ENCODE measurements at regions not wholly inside any gene's neighbourhood (a gene's known extent, or its start where the extent isn't known, plus 50 kb on each side); places are given as distances from the start of the nearest gene placed in this dataset.

- H3K9me3 Mint-ChIP-seq (ENCODE audit: low read depth) = peaks cover 59% of the 10 kb centered on the region
- no peaks in the 10 kb centered on the region for H3K4me1 Mint-ChIP-seq (ENCODE audit: low read depth)
- no peak overlapping the region for H3K4me3 Mint-ChIP-seq (ENCODE audit: low read depth)
- TF ChIP-seq CTCF (IDR thresholded peaks at IDR 0.05; ENCODE audit: unreplicated experiment) = no peak
- no peak overlapping the region for H3K27ac Mint-ChIP-seq
- DNase-seq (ENCODE audit: low spot score, unreplicated experiment) = no peak
- H3K36me3 Mint-ChIP-seq (ENCODE audit: insufficient read depth) = peaks cover 2% of the 10 kb centered on the region
- H3K27me3 Mint-ChIP-seq = no peaks in the 10 kb centered on the region
These were observed 2329.0 kb downstream of the TP53TG3F start for GRCh38 chr16:35788381-35788780.

- Mint-ChIP-seq H3K27ac (no peak overlapping the region), H3K9me3 (ENCODE audit: low read depth) (peaks cover 50% of the 10 kb centered on the region), H3K4me3 (ENCODE audit: low read depth) (no peak overlapping the region), H3K36me3 (ENCODE audit: insufficient read depth) (peaks cover 2% of the 10 kb centered on the region), H3K4me1 (ENCODE audit: low read depth) (no peaks in the 10 kb centered on the region), H3K27me3 (no peaks in the 10 kb centered on the region)
- TF ChIP-seq CTCF (IDR thresholded peaks at IDR 0.05; ENCODE audit: unreplicated experiment) = no peak
- DNase-seq (ENCODE audit: low spot score, unreplicated experiment) = no peak
These were observed 2333.3 kb downstream of the TP53TG3F start for GRCh38 chr16:35792516-35793285.

- Mint-ChIP-seq H3K27me3 (no peaks in the 10 kb centered on the region), H3K9me3 (ENCODE audit: low read depth) (peaks cover 53% of the 10 kb centered on the region), H3K4me1 (ENCODE audit: low read depth) (no peaks in the 10 kb centered on the region), H3K27ac (no peak overlapping the region), H3K36me3 (ENCODE audit: insufficient read depth) (peaks cover 1% of the 10 kb centered on the region), H3K4me3 (ENCODE audit: low read depth) (no peak overlapping the region)
- DNase-seq (ENCODE audit: low spot score, unreplicated experiment) = no peak
- TF ChIP-seq CTCF (IDR thresholded peaks at IDR 0.05; ENCODE audit: unreplicated experiment) = no peak
These were observed 2334.2 kb downstream of the TP53TG3F start for GRCh38 chr16:35793601-35794000.

GRCh38 chr16:35794896-35795295, 2335.5 kb downstream of the TP53TG3F start:
- no peaks in the 10 kb centered on the region for H3K27me3 Mint-ChIP-seq
- no peak overlapping the region for H3K4me3 Mint-ChIP-seq (ENCODE audit: low read depth)
- no peak for TF ChIP-seq CTCF (IDR thresholded peaks at IDR 0.05; ENCODE audit: unreplicated experiment)
- peaks cover 1% of the 10 kb centered on the region for H3K36me3 Mint-ChIP-seq (ENCODE audit: insufficient read depth)
- DNase-seq (ENCODE audit: low spot score, unreplicated experiment) = no peak
- H3K27ac Mint-ChIP-seq = no peak overlapping the region
- H3K4me1 Mint-ChIP-seq (ENCODE audit: low read depth) = no peaks in the 10 kb centered on the region
- peaks cover 55% of the 10 kb centered on the region for H3K9me3 Mint-ChIP-seq (ENCODE audit: low read depth)

GRCh38 chr16:35795361-35796029, 2336.1 kb downstream of the TP53TG3F start:
- no peaks in the 10 kb centered on the region for H3K27me3 Mint-ChIP-seq
- H3K4me3 Mint-ChIP-seq (ENCODE audit: low read depth) = no peak overlapping the region

More at GRCh38 chr16:35795361-35796029, 2336.1 kb downstream of the TP53TG3F start:
- no peak for TF ChIP-seq CTCF (IDR thresholded peaks at IDR 0.05; ENCODE audit: unreplicated experiment)
- DNase-seq (ENCODE audit: low spot score, unreplicated experiment) = no peak
- H3K36me3 Mint-ChIP-seq (ENCODE audit: insufficient read depth) = peaks cover 1% of the 10 kb centered on the region
- H3K27ac Mint-ChIP-seq = no peak overlapping the region
- H3K9me3 Mint-ChIP-seq (ENCODE audit: low read depth) = peaks cover 55% of the 10 kb centered on the region
- H3K4me1 Mint-ChIP-seq (ENCODE audit: low read depth) = no peaks in the 10 kb centered on the region

All from progenitor cell of endocrine pancreas (in vitro differentiated cells).